ENCODE measurements at regions not wholly inside any gene's neighbourhood (a gene's known extent, or its start where the extent isn't known, plus 50 kb on each side); places are given as distances from the start of the nearest gene placed in this dataset.

- TF ChIP-seq, protein P1, sequence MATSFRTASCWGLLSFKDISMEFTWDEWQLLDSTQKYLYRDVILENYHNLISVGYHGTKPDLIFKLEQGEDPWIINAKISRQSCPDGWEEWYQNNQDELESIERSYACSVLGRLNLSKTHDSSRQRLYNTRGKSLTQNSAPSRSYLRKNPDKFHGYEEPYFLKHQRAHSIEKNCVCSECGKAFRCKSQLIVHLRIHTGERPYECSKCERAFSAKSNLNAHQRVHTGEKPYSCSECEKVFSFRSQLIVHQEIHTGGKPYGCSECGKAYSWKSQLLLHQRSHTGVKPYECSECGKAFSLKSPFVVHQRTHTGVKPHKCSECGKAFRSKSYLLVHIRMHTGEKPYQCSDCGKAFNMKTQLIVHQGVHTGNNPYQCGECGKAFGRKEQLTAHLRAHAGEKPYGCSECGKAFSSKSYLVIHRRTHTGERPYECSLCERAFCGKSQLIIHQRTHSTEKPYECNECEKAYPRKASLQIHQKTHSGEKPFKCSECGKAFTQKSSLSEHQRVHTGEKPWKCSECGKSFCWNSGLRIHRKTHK (tag by site-specific recombination; IDR thresholded peaks at IDR 0.05) = no peak
- no peak for TF ChIP-seq ZNF677 (tag by site-specific recombination; IDR thresholded peaks at IDR 0.05)
- TF ChIP-seq ZNF654 (tag by site-specific recombination; IDR thresholded peaks at IDR 0.05; ENCODE audit: low read depth) = no peak
- no peak for TF ChIP-seq ZNF324 (tag by site-specific recombination; IDR thresholded peaks at IDR 0.05)
- TF ChIP-seq, protein P2, sequence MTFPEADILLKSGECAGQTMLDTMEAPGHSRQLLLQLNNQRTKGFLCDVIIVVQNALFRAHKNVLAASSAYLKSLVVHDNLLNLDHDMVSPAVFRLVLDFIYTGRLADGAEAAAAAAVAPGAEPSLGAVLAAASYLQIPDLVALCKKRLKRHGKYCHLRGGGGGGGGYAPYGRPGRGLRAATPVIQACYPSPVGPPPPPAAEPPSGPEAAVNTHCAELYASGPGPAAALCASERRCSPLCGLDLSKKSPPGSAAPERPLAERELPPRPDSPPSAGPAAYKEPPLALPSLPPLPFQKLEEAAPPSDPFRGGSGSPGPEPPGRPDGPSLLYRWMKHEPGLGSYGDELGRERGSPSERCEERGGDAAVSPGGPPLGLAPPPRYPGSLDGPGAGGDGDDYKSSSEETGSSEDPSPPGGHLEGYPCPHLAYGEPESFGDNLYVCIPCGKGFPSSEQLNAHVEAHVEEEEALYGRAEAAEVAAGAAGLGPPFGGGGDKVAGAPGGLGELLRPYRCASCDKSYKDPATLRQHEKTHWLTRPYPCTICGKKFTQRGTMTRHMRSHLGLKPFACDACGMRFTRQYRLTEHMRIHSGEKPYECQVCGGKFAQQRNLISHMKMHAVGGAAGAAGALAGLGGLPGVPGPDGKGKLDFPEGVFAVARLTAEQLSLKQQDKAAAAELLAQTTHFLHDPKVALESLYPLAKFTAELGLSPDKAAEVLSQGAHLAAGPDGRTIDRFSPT (tag by site-specific recombination; IDR thresholded peaks at IDR 0.05) = no peak
- no peak for TF ChIP-seq ZNF155 (tag by site-specific recombination; IDR thresholded peaks at IDR 0.05)
- TF ChIP-seq ZNF391 (tag by site-specific recombination; IDR thresholded peaks at IDR 0.05; ENCODE audit: borderline replicate concordance, low read depth) = no peak
- TF ChIP-seq ZFP37 (tag by site-specific recombination; IDR thresholded peaks at IDR 0.05) = no peak
- TF ChIP-seq ZNF626 (tag by site-specific recombination; IDR thresholded peaks at IDR 0.05) = no peak
- no peak for TF ChIP-seq EGR2 (tag by site-specific recombination; IDR thresholded peaks at IDR 0.05; ENCODE audit: low read depth)
Observed at GRCh38 chr17:77877646-77878355, 80.7 kb upstream of the TNRC6C start (continued).

DNA sequence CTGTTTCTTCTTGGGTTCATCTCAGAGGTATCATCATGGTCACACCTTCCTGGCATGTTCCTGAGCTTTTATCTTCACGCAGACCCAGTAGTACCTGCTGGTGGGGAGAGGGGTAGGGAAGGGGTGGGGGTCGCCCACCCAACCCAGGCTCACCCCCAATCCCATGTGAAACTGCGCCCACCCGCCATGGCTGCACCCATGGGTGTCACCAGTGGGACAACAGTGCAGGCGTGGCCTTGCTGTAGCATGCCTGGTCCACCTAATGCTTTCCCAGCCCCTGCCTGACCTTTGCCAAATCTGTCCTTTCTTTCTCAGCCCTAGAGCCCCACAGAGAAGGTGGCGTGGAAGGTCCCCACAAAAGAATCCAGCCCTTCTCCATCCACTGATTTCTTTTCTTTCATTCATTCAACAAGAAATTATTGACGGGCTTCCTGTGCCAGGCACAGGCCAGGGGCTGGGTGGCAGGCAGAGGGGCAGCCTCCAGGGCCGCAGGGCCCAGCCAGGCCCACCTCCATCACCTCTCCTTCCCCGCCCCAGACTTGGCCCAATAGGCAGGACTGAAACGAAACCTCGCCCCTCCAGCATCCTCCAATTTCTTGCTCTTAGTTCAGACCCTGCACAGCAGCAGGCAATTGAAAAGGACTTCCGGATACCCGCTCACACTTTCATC lies 79.1 kb upstream of the TNRC6C start:
- Histone ChIP-seq H3K36me3 (ENCODE audit: control insufficient read depth in 2 of 2, insufficient read depth in 1 of 2, low read length in 2 of 2) (no peaks in the 10 kb centered on the region), H3K9me3 (ENCODE audit: control insufficient read depth, insufficient read depth, low read depth, low read length) (no peaks in the 10 kb centered on the region), H3K4me3 (ENCODE audit: low read depth, low read length) (no peak overlapping the region), H3K4me1 (ENCODE audit: control insufficient read depth, insufficient read depth, low read length) (no peaks in the 10 kb centered on the region), H3K27ac (ENCODE audit: extremely low read depth, low read depth, low read length) (no peak overlapping the region)
- TF ChIP-seq ZNF423 (tag by site-specific recombination; IDR thresholded peaks at IDR 0.05) = 0 out of 2 replicates have a peak, but pooled peaks have one; percentile 12
- TF ChIP-seq, protein P3, sequence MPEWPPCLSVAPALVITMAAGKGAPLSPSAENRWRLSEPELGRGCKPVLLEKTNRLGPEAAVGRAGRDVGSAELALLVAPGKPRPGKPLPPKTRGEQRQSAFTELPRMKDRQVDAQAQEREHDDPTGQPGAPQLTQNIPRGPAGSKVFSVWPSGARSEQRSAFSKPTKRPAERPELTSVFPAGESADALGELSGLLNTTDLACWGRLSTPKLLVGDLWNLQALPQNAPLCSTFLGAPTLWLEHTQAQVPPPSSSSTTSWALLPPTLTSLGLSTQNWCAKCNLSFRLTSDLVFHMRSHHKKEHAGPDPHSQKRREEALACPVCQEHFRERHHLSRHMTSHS (tag by site-specific recombination; IDR thresholded peaks at IDR 0.05) = no peak
- TF ChIP-seq GLI4 (tag by site-specific recombination; IDR thresholded peaks at IDR 0.05) = no peak
- no peak for TF ChIP-seq ZIC2 (tag by site-specific recombination; IDR thresholded peaks at IDR 0.05)
- CTCF ChIA-PET = interaction anchor here (0.7 kb wide), 1 partner anchor 83 kb away, joined by 4 read pairs; no protein-coding TSS in a partner anchor
- POLR2A ChIA-PET = interaction anchor here (1.8 kb wide), 1 partner anchor 79 kb away, joined by 8 read pairs; the partner anchor contains the start of gene TNRC6C

GRCh38 chr17:77879896-77880280 lies 78.6 kb upstream of the TNRC6C start:
- CTCF ChIA-PET = interaction anchor here (0.7 to 1.4 kb wide), 2 partner anchors 82 to 139 kb away, joined by 4 to 5 read pairs; no protein-coding TSS in a partner anchor
- POLR2A ChIA-PET = no interaction called here
- no peak for TF ChIP-seq MYNN (tag by site-specific recombination; IDR thresholded peaks at IDR 0.05; ENCODE audit: borderline replicate concordance)
- no peak for TF ChIP-seq ZNF366 (tag by site-specific recombination; conservative IDR thresholded peaks at IDR 0.05)
- no peak for TF ChIP-seq ZNF341 (tag by site-specific recombination; IDR thresholded peaks at IDR 0.05; ENCODE audit: low read depth)
- H3K9me3 ChIP-seq (ENCODE audit: control insufficient read depth, insufficient read depth, low read depth, low read length) = no peaks in the 10 kb centered on the region
- no peak overlapping the region for H3K27ac ChIP-seq (ENCODE audit: extremely low read depth, low read depth, low read length)
- no peaks in the 10 kb centered on the region for H3K36me3 ChIP-seq (ENCODE audit: control insufficient read depth in 2 of 2, insufficient read depth in 1 of 2, low read length in 2 of 2)
- no peaks in the 10 kb centered on the region for H3K4me1 ChIP-seq (ENCODE audit: control insufficient read depth, insufficient read depth, low read length)
- H3K4me3 ChIP-seq (ENCODE audit: low read depth, low read length) = no peak overlapping the region
